ENCODE measurements at regions not wholly inside any gene's neighbourhood (a gene's known extent, or its start where the extent isn't known, plus 50 kb on each side); places are given as distances from the start of the nearest gene placed in this dataset.

GRCh38 chr20:22006306-22006705, 300.8 kb downstream of the PAX1 start:
- H3K36me3 ChIP-seq (ENCODE audit: control insufficient read depth in 2 of 4, insufficient read depth in 4 of 4, low read length in 3 of 4), result no peaks in the 10 kb centered on the region
- H2AK5ac ChIP-seq (ENCODE audit: low read depth, low read length), result no peak overlapping the region
- TF ChIP-seq CBX5 (IDR thresholded peaks at IDR 0.05; ENCODE audit: low read depth, low read length) (no peak), YY1 (IDR thresholded peaks at IDR 0.05; ENCODE audit: low read depth, low read length) (no peak), POU5F1 (IDR thresholded peaks at IDR 0.05; ENCODE audit: low read depth, low read length) (no peak), SP1 (IDR thresholded peaks at IDR 0.05; ENCODE audit: low read depth, low read length) (no peak), USF2 (IDR thresholded peaks at IDR 0.05; ENCODE audit: low read length) (no peak), CTCF (IDR thresholded peaks at IDR 0.05; ENCODE audit: control extremely low read depth in 1 of 3, insufficient read depth in 1 of 3, low read depth in 1 of 3, low read length in 3 of 3) (no peak), HDAC6 (IDR thresholded peaks at IDR 0.05; ENCODE audit: low read depth, low read length) (no peak), RNF2 (IDR thresholded peaks at IDR 0.05; ENCODE audit: borderline replicate concordance, low read depth, low read length, missing control alignments, poor library complexity, severe bottlenecking) (no peak), POLR2A (IDR thresholded peaks at IDR 0.05; ENCODE audit: control extremely low read depth in 1 of 2, low read depth in 2 of 2, low read length in 2 of 2) (no peak), GTF2F1 (IDR thresholded peaks at IDR 0.05; ENCODE audit: borderline replicate concordance, low read depth, low read length) (no peak), BACH1 (IDR thresholded peaks at IDR 0.05; ENCODE audit: low read length) (no peak), SIX5 (IDR thresholded peaks at IDR 0.05; ENCODE audit: low read depth, low read length) (no peak), SP2 (IDR thresholded peaks at IDR 0.05; ENCODE audit: low read length) (no peak)

More at GRCh38 chr20:22006306-22006705, 300.8 kb downstream of the PAX1 start:
- no peak overlapping the region for H2BK5ac ChIP-seq (ENCODE audit: low read depth, low read length)
- H3K9me3 ChIP-seq (ENCODE audit: insufficient read depth in 2 of 2, low read depth in 1 of 2, low read length in 1 of 2), result peaks cover 12 to 20% of the 10 kb centered on the region in 2 experiments; a peak in 2 of 4 replicates
- ChIA-PET POLR2A (ENCODE audit: partially characterized antibody) (no interaction called here), CTCF (ENCODE audit: partially characterized antibody) (interaction anchor here (1.7 kb wide), 1 partner anchor 20 kb away, joined by 3 read pairs; no protein-coding TSS in a partner anchor)
- no peaks in the 10 kb centered on the region for H3K27me3 ChIP-seq (replicated peaks in 1 of 4; ENCODE audit: control insufficient read depth in 3 of 4, extremely low read depth in 1 of 4, insufficient read depth in 3 of 4, low read length in 3 of 4)
- no peaks in the 10 kb centered on the region for H3K79me2 ChIP-seq (ENCODE audit: control insufficient read depth in 1 of 2, insufficient read depth in 2 of 2, low read length in 2 of 2)
- H2AFZ ChIP-seq (ENCODE audit: low read length), result no peak overlapping the region
- no peak overlapping the region for H3K27ac ChIP-seq (ENCODE audit: low read depth, low read length)
- H2BK120ac ChIP-seq (replicated peaks; ENCODE audit: low read depth, low read length), result no peak overlapping the region
- no peak overlapping the region for H3K14ac ChIP-seq (ENCODE audit: insufficient read length)
- H3K18ac ChIP-seq (ENCODE audit: extremely low read depth, low read length), result no peak overlapping the region
- H3K4me3 ChIP-seq (ENCODE audit: extremely low read depth in 1 of 4, insufficient read depth in 2 of 4, low read depth in 3 of 4, low read length in 4 of 4), result no peak overlapping the region
- H4K5ac ChIP-seq (ENCODE audit: insufficient read length, low read depth, low read length), result no peak overlapping the region
- H3K79me1 ChIP-seq (ENCODE audit: low read depth, low read length), result no peaks in the 10 kb centered on the region
- no peak overlapping the region for H4K91ac ChIP-seq (replicated peaks; ENCODE audit: insufficient read length, low read length)
- H2BK15ac ChIP-seq (ENCODE audit: low read length), result no peak overlapping the region
- no peak overlapping the region for H3K4me2 ChIP-seq (ENCODE audit: insufficient read depth in 1 of 2, low read depth in 2 of 2, low read length in 2 of 2)
- H4K8ac ChIP-seq (ENCODE audit: extremely low read depth, insufficient read depth, low read length), result no peak overlapping the region
- no peak overlapping the region for H2BK12ac ChIP-seq (ENCODE audit: low read depth, low read length)
- DNase-seq (ENCODE audit: low read depth in 1 of 2, low spot score in 2 of 2) (no peak), FAIRE-seq (no peak)
- no peaks in the 10 kb centered on the region for H3K23me2 ChIP-seq (ENCODE audit: low read depth, low read length)
- no peak overlapping the region for H3K4ac ChIP-seq (replicated peaks; ENCODE audit: insufficient read length, low read depth, low read length)
- no peaks in the 10 kb centered on the region for H3K4me1 ChIP-seq (replicated peaks in 1 of 4; ENCODE audit: control insufficient read depth in 3 of 4, insufficient read depth in 4 of 4, low read length in 3 of 4)
- H3K56ac ChIP-seq (replicated peaks; ENCODE audit: insufficient read length, low read depth, low read length), result no peak overlapping the region
- no peak overlapping the region for H3K23ac ChIP-seq (ENCODE audit: insufficient read length)
- no peaks in the 10 kb centered on the region for H4K20me1 ChIP-seq (replicated peaks in 1 of 2; ENCODE audit: control insufficient read depth in 1 of 2, insufficient read depth in 2 of 2, low read length in 2 of 2)
- no peak overlapping the region for H2BK20ac ChIP-seq (ENCODE audit: low read length)
- H3K9ac ChIP-seq (replicated peaks in 1 of 4; ENCODE audit: extremely low read depth in 1 of 4, low read depth in 3 of 4, low read length in 3 of 4), result no peak overlapping the region

Measured in H1 (cell line).